SU-DHL-6 (cell line): ENCODE measurements at regions not wholly inside any gene's neighbourhood (a gene's known extent, or its start where the extent isn't known, plus 50 kb on each side); places are given as distances from the start of the nearest gene placed in this dataset.

Experiments
- H2AFZ ChIP-seq: fragments of 200-600 bp; sonication (generic); 2 replicates; pipeline ENCODE4 v1.6.1; 2014; ENCODE audit warnings: low read depth, mild to moderate bottlenecking, moderate library complexity, mixed read lengths, antibody characterized with exemption, low read length; ENCODE audit not compliant: severe bottlenecking
- H3F3A ChIP-seq: fragments of 200-600 bp; shearing (Covaris generic); 2 replicates; pipeline ENCODE4 v1.6.0; 2016; ENCODE audit warnings: antibody characterized with exemption, mild to moderate bottlenecking; ENCODE audit not compliant: insufficient read depth
- H3K27ac ChIP-seq: fragments of 200-600 bp; sonication (generic); 2 replicates; pipeline ENCODE4 v1.5.1; 2016; ENCODE audit warnings: low read depth, mild to moderate bottlenecking, low read length, moderate library complexity, mixed read lengths
- H3K27me3 ChIP-seq: fragments of 200-600 bp; sonication (generic), shearing (Covaris generic); 2 replicates; pipeline ENCODE4 v1.6.0; 2014; ENCODE audit warnings: mild to moderate bottlenecking, low read length
- H3K36me3 ChIP-seq: fragments of 200-600 bp; sonication (generic); 2 replicates; pipeline ENCODE4 v1.6.1; 2014; ENCODE audit warnings: mild to moderate bottlenecking, low read length, mixed read lengths
- H3K4me2 ChIP-seq: fragments of 300-600, 200-600 bp; shearing (Covaris generic), sonication (generic); 2 replicates; pipeline ENCODE4 v1.6.0; 2014; ENCODE audit warnings: low read length, low read depth, mild to moderate bottlenecking; ENCODE audit not compliant: poor library complexity, severe bottlenecking
- H3K4me3 ChIP-seq: fragments of 200-600 bp; sonication (generic); 2 replicates; pipeline ENCODE4 v1.5.1; 2014; ENCODE audit warnings: antibody characterized with exemption, low read length, mild to moderate bottlenecking, mixed read lengths; ENCODE audit not compliant: insufficient read depth, poor library complexity, severe bottlenecking
- H3K79me2 ChIP-seq: fragments of 200-600 bp; sonication (generic); 2 replicates; pipeline ENCODE4 v1.6.1; 2014; ENCODE audit warnings: mild to moderate bottlenecking, low read length, moderate library complexity; ENCODE audit not compliant: insufficient read depth
- H3K9ac ChIP-seq: fragments of 200-600 bp; sonication (generic); 2 replicates; pipeline ENCODE4 v1.7.0; 2014; ENCODE audit warnings: mild to moderate bottlenecking, low read length
- H3K9me2 ChIP-seq: fragments of 200-600 bp; sonication (generic); replicated peaks from 2 replicates; pipeline ENCODE4 v1.6.1; 2014; ENCODE audit warnings: low read length; ENCODE audit not compliant: insufficient read depth
- H3K9me3 ChIP-seq: fragments of 200-600 bp; sonication (generic); 2 replicates; pipeline ENCODE4 v1.6.1; 2014; ENCODE audit warnings: low read length, mixed read lengths; ENCODE audit not compliant: insufficient read depth
- H4K20me1 ChIP-seq: fragments of 200-600 bp; sonication (generic); 2 replicates; pipeline ENCODE4 v1.6.1; 2014; ENCODE audit warnings: low read depth, mild to moderate bottlenecking, antibody characterized with exemption, low read length, moderate library complexity, mixed read lengths
- CTCF ChIP-seq: fragments of 200-600 bp; sonication (generic); IDR thresholded peaks from one replicate; pipeline ENCODE4 v1.5.1; 2017; ENCODE audit warnings: antibody characterized with exemption, mild to moderate bottlenecking, low read length, moderate library complexity; ENCODE audit not compliant: insufficient read depth, poor library complexity, severe bottlenecking
- EZH2phosphoT487 ChIP-seq: fragments of 200-600 bp; sonication (generic), shearing (Covaris generic); conservative IDR thresholded peaks from 2 replicates; pipeline ENCODE4 v1.6.1; 2018; ENCODE audit warnings: mild to moderate bottlenecking, antibody characterized with exemption, low read length, moderate library complexity, mixed read lengths

DNA sequence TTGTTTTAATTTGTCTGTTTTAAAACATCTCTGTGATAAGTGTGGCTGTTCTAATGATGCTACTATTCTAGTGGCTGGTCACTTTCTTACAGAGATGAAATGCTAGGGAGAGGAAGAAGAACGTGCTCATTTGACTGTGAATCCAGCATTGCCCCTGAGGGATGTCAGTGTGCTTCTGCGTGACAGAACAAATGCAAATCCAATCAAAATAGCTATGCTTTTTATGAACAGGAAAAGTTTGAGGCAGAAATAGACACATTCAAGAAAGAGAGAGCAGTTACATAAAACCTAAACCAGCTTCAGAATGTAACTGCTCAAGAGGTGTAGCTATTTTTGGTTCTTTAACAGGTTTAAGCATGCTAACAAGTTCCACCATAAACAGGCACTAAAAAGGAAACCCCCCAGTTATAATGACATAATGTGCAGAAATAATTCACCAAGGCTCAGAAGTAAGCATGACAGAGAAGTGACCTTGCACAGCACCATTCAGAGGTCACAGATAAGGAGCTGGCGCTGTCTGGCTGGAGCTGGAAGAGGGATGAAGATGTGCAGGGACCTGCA lies 385.3 kb downstream of the EPM2A start:
- H3K9ac ChIP-seq: no peak overlapping the region
- H2AFZ ChIP-seq: no peak overlapping the region
- no peaks in the 10 kb centered on the region for H3K9me3 ChIP-seq
- H3F3A ChIP-seq: no peaks in the 10 kb centered on the region
- TF ChIP-seq CTCF: no peak
- TF ChIP-seq EZH2phosphoT487: no peak
- no peaks in the 10 kb centered on the region for H3K79me2 ChIP-seq
- H3K4me3 ChIP-seq: no peak overlapping the region
- no peaks in the 10 kb centered on the region for H3K9me2 ChIP-seq
- H3K27ac ChIP-seq: no peak overlapping the region
- no peaks in the 10 kb centered on the region for H4K20me1 ChIP-seq
- no peak overlapping the region for H3K4me2 ChIP-seq
- H3K27me3 ChIP-seq: no peaks in the 10 kb centered on the region
- H3K36me3 ChIP-seq: no peaks in the 10 kb centered on the region

DNA sequence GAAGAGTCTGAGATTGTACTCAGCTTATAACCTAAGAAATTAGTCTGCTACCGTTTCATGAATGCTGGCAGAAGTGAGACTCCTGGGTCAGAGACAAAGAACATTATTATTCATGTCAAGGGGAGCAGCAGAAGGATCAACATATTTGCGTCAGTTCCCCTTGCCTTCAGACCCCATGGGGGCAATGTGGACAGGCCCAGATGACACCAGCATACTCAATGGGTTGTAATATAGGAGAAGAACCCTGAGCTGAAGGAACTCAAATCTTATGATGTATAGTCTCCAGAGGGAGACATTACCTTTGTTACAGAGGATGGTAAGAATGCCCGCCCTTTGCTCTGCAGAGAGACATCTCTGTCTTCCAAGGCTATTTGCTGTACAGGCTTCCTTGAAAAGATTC lies 384.4 kb downstream of the EPM2A start:
- H3K4me2 ChIP-seq: no peak overlapping the region

DNA sequence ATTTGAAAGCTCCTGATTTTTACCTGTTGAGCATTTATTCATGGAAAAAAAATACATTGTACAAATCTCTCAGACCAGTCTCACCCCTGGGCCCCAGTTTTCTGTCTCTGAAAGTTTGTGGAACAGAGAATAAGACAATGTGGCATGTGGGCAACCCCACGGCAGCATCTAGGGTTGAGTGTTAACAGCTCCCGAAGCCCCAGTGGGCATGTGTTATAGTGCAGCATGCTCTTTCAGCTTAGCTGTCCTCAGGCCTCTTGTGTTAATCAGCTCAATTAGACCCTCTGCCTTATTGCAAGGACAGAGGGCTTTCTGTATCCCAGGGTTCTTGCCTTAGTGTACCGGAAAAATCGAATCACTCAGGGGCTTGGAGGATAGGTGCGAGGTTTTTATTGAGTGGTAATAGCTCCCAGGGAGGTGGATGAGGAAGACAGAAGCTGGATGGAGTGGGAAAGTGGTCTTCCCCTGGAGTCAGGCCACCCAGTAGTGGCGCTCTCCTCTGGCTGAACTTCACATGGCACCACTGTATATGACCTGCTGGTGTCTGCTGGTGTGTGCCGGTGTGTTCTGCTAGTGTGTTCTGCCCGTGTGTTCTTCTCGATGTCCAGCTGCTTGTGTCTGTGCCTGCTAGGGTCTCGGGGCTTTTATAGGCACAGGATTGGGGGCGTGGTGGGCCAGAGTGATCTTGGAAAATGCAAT lies 382.8 kb downstream of the EPM2A start:
- Histone ChIP-seq H3K4me2 (no peak overlapping the region), H3K9ac (no peak overlapping the region), H3K27ac (no peak overlapping the region), H3F3A (no peaks in the 10 kb centered on the region), H3K9me3 (no peaks in the 10 kb centered on the region), H2AFZ (no peak overlapping the region), H3K79me2 (no peaks in the 10 kb centered on the region), H3K27me3 (no peaks in the 10 kb centered on the region), H3K9me2 (no peaks in the 10 kb centered on the region), H3K36me3 (no peaks in the 10 kb centered on the region), H4K20me1 (no peaks in the 10 kb centered on the region), H3K4me3 (no peak overlapping the region)
- TF ChIP-seq CTCF (no peak), EZH2phosphoT487 (no peak)

More for the DNA sequence above, 384.4 kb downstream of the EPM2A start:
- Histone ChIP-seq H3K36me3 (no peaks in the 10 kb centered on the region), H4K20me1 (no peaks in the 10 kb centered on the region), H3K4me3 (no peak overlapping the region), H3K9me3 (no peaks in the 10 kb centered on the region), H3K27me3 (no peaks in the 10 kb centered on the region), H3K9me2 (no peaks in the 10 kb centered on the region), H3K79me2 (no peaks in the 10 kb centered on the region), H3F3A (no peaks in the 10 kb centered on the region), H3K9ac (no peak overlapping the region), H2AFZ (no peak overlapping the region), H3K27ac (no peak overlapping the region)
- no peak for TF ChIP-seq CTCF
- TF ChIP-seq EZH2phosphoT487: no peak
